ENCODE measurements at regions not wholly inside any gene's neighbourhood (a gene's known extent, or its start where the extent isn't known, plus 50 kb on each side); places are given as distances from the start of the nearest gene placed in this dataset.

- TF ChIP-seq, protein P1, sequence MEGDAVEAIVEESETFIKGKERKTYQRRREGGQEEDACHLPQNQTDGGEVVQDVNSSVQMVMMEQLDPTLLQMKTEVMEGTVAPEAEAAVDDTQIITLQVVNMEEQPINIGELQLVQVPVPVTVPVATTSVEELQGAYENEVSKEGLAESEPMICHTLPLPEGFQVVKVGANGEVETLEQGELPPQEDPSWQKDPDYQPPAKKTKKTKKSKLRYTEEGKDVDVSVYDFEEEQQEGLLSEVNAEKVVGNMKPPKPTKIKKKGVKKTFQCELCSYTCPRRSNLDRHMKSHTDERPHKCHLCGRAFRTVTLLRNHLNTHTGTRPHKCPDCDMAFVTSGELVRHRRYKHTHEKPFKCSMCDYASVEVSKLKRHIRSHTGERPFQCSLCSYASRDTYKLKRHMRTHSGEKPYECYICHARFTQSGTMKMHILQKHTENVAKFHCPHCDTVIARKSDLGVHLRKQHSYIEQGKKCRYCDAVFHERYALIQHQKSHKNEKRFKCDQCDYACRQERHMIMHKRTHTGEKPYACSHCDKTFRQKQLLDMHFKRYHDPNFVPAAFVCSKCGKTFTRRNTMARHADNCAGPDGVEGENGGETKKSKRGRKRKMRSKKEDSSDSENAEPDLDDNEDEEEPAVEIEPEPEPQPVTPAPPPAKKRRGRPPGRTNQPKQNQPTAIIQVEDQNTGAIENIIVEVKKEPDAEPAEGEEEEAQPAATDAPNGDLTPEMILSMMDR (conservative IDR thresholded peaks at IDR 0.05 in 1 of 2, IDR thresholded peaks at IDR 0.05 in 1 of 2; ENCODE audit: extremely low read depth in 1 of 2, insufficient read depth in 1 of 2, low read depth in 1 of 2, low read length in 2 of 2): no peak
- no peak for TF ChIP-seq EZH2 (IDR thresholded peaks at IDR 0.05; ENCODE audit: borderline replicate concordance, low read length)
These were observed 62.2 kb downstream of the DIPK2A start for GRCh38 chr3:144033863-144034262.
